Fibroblast of skin of right quadriceps (primary cell): ENCODE measurements at regions not wholly inside any gene's neighbourhood (a gene's known extent, or its start where the extent isn't known, plus 50 kb on each side); places are given as distances from the start of the nearest gene placed in this dataset.
A peak's percentile ranks its signal among the peaks of the same experiment; 100 is the strongest.
"Not testable (repeated sequence)": the region's sequence is repeated elsewhere in the genome, so short reads cannot be mapped to it uniquely, and the experiment has no call there.

ENCODE experiments used
- DNase-seq: peaks from one replicate; pipeline ENCODE4 v3.0.0-alpha.2; 2013

GRCh38 chr6:11847068-11847467 lies 68.5 kb upstream of the ADTRP start:
- not testable (repeated sequence) for DNase-seq

GRCh38 chr6:11845664-11846577 lies 67.3 kb upstream of the ADTRP start:
- DNase-seq: no peak

DNA sequence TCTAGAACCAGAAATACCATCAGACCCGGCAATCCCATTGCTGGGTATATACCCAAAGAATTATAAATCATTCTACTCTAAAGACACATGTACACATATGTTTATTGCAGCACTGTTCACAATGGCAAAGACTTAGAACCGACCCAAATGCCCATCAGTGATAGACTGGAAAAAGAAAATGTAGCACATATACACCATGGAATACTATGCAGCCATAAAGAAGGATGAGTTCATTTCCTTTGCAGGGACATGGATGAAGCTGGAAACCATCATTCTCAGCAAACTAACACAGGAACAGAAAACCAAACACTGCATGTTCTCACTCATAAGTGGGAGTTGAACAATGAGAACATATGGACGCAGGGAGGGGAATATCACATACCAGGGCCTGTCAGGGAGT lies 64.2 kb upstream of the ADTRP start:
- not testable (repeated sequence) for DNase-seq

- no peak for DNase-seq
Measured at GRCh38 chr6:11835065-11835464, 56.5 kb upstream of the ADTRP start.

- peak; percentile 48 for DNase-seq
Measured at GRCh38 chr6:11833626-11834592, 55.3 kb upstream of the ADTRP start.

DNA sequence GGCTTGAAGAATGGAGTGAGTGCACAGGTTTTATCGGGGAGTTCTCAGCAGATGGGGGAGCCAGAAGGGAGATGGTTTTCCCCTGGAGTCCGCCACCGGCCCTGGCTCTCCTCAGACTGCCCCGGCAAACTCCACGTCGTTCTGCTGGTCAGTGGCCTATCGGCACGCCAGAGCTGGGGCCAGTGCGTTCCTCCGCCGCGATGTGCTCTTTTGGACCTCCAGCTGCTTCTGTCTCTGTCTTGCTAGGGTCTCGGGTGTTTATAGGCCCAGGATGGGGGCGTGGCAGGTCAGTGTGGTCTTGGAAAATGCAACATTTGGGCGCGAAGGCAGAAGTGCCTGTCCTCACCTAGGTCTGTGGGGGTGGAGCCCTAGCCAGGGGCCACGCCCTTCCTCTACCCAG lies 53.0 kb upstream of the ADTRP start:
- no peak for DNase-seq

DNA sequence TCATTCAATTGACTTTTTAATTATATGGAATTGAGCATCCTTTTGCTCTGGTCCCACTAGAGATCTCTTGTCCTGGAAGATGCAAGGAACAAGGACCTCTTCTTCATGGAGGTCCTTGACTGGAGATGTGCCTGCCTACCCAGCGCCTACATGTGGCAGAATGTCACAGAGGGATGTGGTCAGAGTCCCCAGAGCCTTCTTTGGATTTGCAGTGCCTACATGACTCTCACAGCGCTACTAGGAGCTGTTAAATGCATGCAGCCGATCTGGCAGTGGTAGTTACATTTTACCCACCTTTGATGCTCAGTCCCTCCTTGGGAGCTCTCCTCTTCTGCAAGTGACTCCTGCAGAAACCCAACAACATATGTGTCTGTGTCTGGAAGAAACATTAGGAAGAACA lies 51.9 kb upstream of the ADTRP start:
- no peak for DNase-seq

- no peak for DNase-seq
Measured at GRCh38 chr6:11830105-11830504, 51.5 kb upstream of the ADTRP start.

GRCh38 chr6:11828262-11828870 lies 49.8 kb upstream of the ADTRP start:
- DNase-seq: peak; percentile 70
